Psoas muscle (tissue), 7 donors: ENCODE measurements at regions not wholly inside any gene's neighbourhood (a gene's known extent, or its start where the extent isn't known, plus 50 kb on each side); places are given as distances from the start of the nearest gene placed in this dataset.
A peak's percentile ranks its signal among the peaks of the same experiment; 100 is the strongest.

Source experiments
- ATAC-seq, 4 donors: fragments of 200-7000 bp; cut with Tn5 transposase; one replicate each; pipeline ENCODE4 v1.9.1; 2020; ENCODE audit warnings: moderate library complexity in 3 of 4, mild to moderate bottlenecking in 2 of 4
- DNase-seq, 2 donors: peaks; one replicate each; pipeline ENCODE4 v3.0.0-alpha.2; 2020
- H3K27ac ChIP-seq: fragments of 200-600 bp; one replicate; pipeline ENCODE4 v1.8.0; 2022
- H3K27me3 ChIP-seq, 3 donors: fragments of 200-600 bp in 1 of 3; one replicate each; pipeline versions ENCODE4 v1.6.1 to v1.8.0; 2013 to 2022; ENCODE audit warnings: low read length in 2 of 3, mild to moderate bottlenecking in 2 of 3, moderate library complexity in 1 of 3; ENCODE audit not compliant: insufficient read depth in 3 of 3
- H3K36me3 ChIP-seq, 2 donors: fragments of 200-600 bp in 1 of 2; one replicate each; pipeline versions ENCODE4 v1.6.1 to v1.8.0; 2013 to 2022; ENCODE audit warnings: low read depth in 1 of 2, mild to moderate bottlenecking in 1 of 2, moderate library complexity in 1 of 2; ENCODE audit not compliant: insufficient read depth in 1 of 2
- H3K4me1 ChIP-seq: fragments of 200-600 bp; one replicate; pipeline ENCODE4 v1.8.0; 2022
- H3K4me3 ChIP-seq: fragments of 200-600 bp; one replicate; pipeline ENCODE4 v1.8.0; 2022; ENCODE audit warnings: mild to moderate bottlenecking
- H3K9me3 ChIP-seq: fragments of 200-600 bp; one replicate; pipeline ENCODE4 v1.8.0; 2022
- CTCF ChIP-seq: fragments of 200-600 bp; IDR thresholded peaks from one replicate; pipeline ENCODE4 v1.8.0; 2022; ENCODE audit warnings: antibody characterized with exemption
- WGBS, 3 donors: extraction: QIAGEN DNeasy Blood & Tissue Kit; methylation state at CpG; one replicate each; pipeline versions ENCODE4 v1.1.6 to v1.1.7; 2013; 5-methylcytosine and 5-hydroxymethylcytosine counted together
- intact Hi-C, 2 donors: fragments of 100-400 bp; cut with DNase I; formaldehyde crosslinking; loops; one replicate each; pipeline versions ENCODE4 v1.11.0 to v1.14.2; 2022
- donor health status: healthy with polysubstance abuse.
- donor health status: DM: no; HTN: no; CAD: no; lungs with moderate emphysema.
- donor health status: Bipolar disorder and iron deficiency.
- donor health status: healthy.
- donor health status: DM: yes; HTN: yes; CAD: no.
- donor health status: DM: no; HTN: no; CAD: no.
- donor health status: DM: yes; HTN: yes; CAD: no.

- Histone ChIP-seq H3K27me3 (peaks cover 0 to 11% (median 0%) of the 10 kb centered on the region in 3 donors), H3K4me3 (no peak overlapping the region), H3K4me1 (no peaks in the 10 kb centered on the region), H3K36me3 (no peaks in the 10 kb centered on the region), H3K27ac (no peak overlapping the region), H3K9me3 (no peaks in the 10 kb centered on the region)
- 51 to 84% (median 81%) methylated on average over 11 of the region's 11 CpGs for WGBS, 3 donors
- ATAC-seq (peak in 3 of 4 donors; percentile 44 to 55 (median 48)), DNase-seq (no peak)
- TF ChIP-seq CTCF: peak; percentile 36
- intact Hi-C loops: no loop called here
Observed at GRCh38 chrX:115957862-115958490, 212.6 kb upstream of the AGTR2 start.

- intact Hi-C loops: no loop called here
- no peak for TF ChIP-seq CTCF
- H3K27me3 ChIP-seq: peaks cover 0 to 17% (median 0%) of the 10 kb centered on the region in 3 donors
- H3K4me3 ChIP-seq: no peak overlapping the region
- no peak overlapping the region for H3K27ac ChIP-seq
- H3K9me3 ChIP-seq: no peaks in the 10 kb centered on the region
- no peaks in the 10 kb centered on the region for H3K36me3 ChIP-seq
- H3K4me1 ChIP-seq: no peaks in the 10 kb centered on the region
- ATAC-seq (no peak), DNase-seq (no peak)
- 59 to 94% (median 90%) methylated on average over 3 of the region's 3 CpGs for WGBS, 3 donors
Observed at GRCh38 chrX:115958687-115959359, 211.7 kb upstream of the AGTR2 start.

- TF ChIP-seq CTCF: no peak
- H3K4me3 ChIP-seq: no peak overlapping the region
- WGBS, 3 donors: 72 to 95% (median 83%) methylated on average over 3 to 4 of the region's 4 CpGs
- peaks cover 0 to 28% (median 0%) of the 10 kb centered on the region in 3 donors for H3K27me3 ChIP-seq
- no peak overlapping the region for H3K27ac ChIP-seq
- H3K36me3 ChIP-seq: no peaks in the 10 kb centered on the region
- no peaks in the 10 kb centered on the region for H3K4me1 ChIP-seq
- DNase-seq (no peak), ATAC-seq (no peak)
- intact Hi-C loops: no loop called here
- no peaks in the 10 kb centered on the region for H3K9me3 ChIP-seq
Observed at GRCh38 chrX:115960440-115961084, 210.0 kb upstream of the AGTR2 start.

GRCh38 chrX:115966920-115967319 lies 203.6 kb upstream of the AGTR2 start:
- Histone ChIP-seq H3K4me3 (no peak overlapping the region), H3K36me3 (no peaks in the 10 kb centered on the region), H3K27me3 (peaks cover 0 to 62% (median 4%) of the 10 kb centered on the region in 3 donors), H3K4me1 (no peaks in the 10 kb centered on the region), H3K9me3 (no peaks in the 10 kb centered on the region), H3K27ac (no peak overlapping the region)
- DNase-seq: no peak
- intact Hi-C loops: no loop called here
- TF ChIP-seq CTCF: no peak
- no peak for ATAC-seq
- 60 to 73% (median 61%) methylated on average over 5 to 11 of the region's 11 CpGs for WGBS, 3 donors
